MCF 10A (cell line): ENCODE measurements at regions not wholly inside any gene's neighbourhood (a gene's known extent, or its start where the extent isn't known, plus 50 kb on each side); places are given as distances from the start of the nearest gene placed in this dataset.

Source experiments
- BruUV-seq: library from RNA; stranded (reverse); fragments of 400-500 nt; replicated peaks from 2 replicates; lab custom pipeline; 2021; lab: Mats Ljungman, UMichigan
- CTCF ChIA-PET: fragments of 300-600 bp; sonication (Branson Sonifier 250); formaldehyde crosslinking; extraction: SDS; loops from one replicate; lab custom pipeline; 2021; ENCODE audit warnings: antibody characterized with exemption, inconsistent platforms; lab: Yijun Ruan, JAX
- POLR2A ChIA-PET: fragments of 300-600, 350-650 bp; sonication (Branson Sonifier 250); formaldehyde crosslinking; extraction: SDS; loops from one replicate; lab custom pipeline; 2020; ENCODE audit warnings: antibody characterized with exemption, inconsistent platforms; lab: Yijun Ruan, JAX
- DNase-seq: peaks from one replicate; pipeline ENCODE4 v3.0.0-alpha.2; 2018; ENCODE audit not compliant: unreplicated experiment
- H3K27ac Mint-ChIP-seq: one replicate; pipeline ENCODE4 v1.8.0; 2022; ENCODE audit warnings: mild to moderate bottlenecking, low read depth, mixed read lengths; ENCODE audit not compliant: unreplicated experiment
- H3K27me3 Mint-ChIP-seq: one replicate; pipeline ENCODE4 v1.8.0; 2022; ENCODE audit warnings: mixed read lengths; ENCODE audit not compliant: insufficient read depth, unreplicated experiment
- H3K36me3 Mint-ChIP-seq: one replicate; pipeline ENCODE4 v1.8.0; 2022; ENCODE audit warnings: mild to moderate bottlenecking, moderate library complexity, mixed read lengths; ENCODE audit not compliant: insufficient read depth, unreplicated experiment
- H3K4me1 Mint-ChIP-seq: one replicate; pipeline ENCODE4 v1.8.0; 2022; ENCODE audit warnings: mixed read lengths; ENCODE audit not compliant: insufficient read depth, unreplicated experiment
- H3K4me3 Mint-ChIP-seq: one replicate; pipeline ENCODE4 v1.8.0; 2022; ENCODE audit warnings: mild to moderate bottlenecking, moderate library complexity, mixed read lengths; ENCODE audit not compliant: unreplicated experiment
- H3K9me3 Mint-ChIP-seq: one replicate; pipeline ENCODE4 v1.8.0; 2022; ENCODE audit warnings: mixed read lengths; ENCODE audit not compliant: unreplicated experiment
- CTCF ChIP-seq: fragments of 200-600 bp; IDR thresholded peaks from one replicate; pipeline ENCODE4 v1.8.0; 2022; ENCODE audit warnings: antibody characterized with exemption, mild to moderate bottlenecking; ENCODE audit not compliant: unreplicated experiment
- intact Hi-C: fragments of 100-400 bp; cut with micrococcal nuclease; formaldehyde crosslinking; loops from 2 replicates; pipeline ENCODE4 v1.14.1; 2022

GRCh38 chr6:98516866-98517265, 317.5 kb upstream of the POU3F2 start:
- Mint-ChIP-seq H3K36me3 (no peaks in the 10 kb centered on the region), H3K4me1 (no peaks in the 10 kb centered on the region), H3K27ac (no peak overlapping the region), H3K4me3 (no peak overlapping the region), H3K9me3 (no peaks in the 10 kb centered on the region), H3K27me3 (peaks cover 42% of the 10 kb centered on the region)
- no TSS peak for BruUV-seq
- intact Hi-C loops, result no loop called here
- no peak for DNase-seq
- ChIA-PET CTCF (interaction anchor here (0.9 kb wide), 1 partner anchor 1320 kb away, joined by 3 read pairs; no protein-coding TSS in a partner anchor), POLR2A (no interaction called here)
- TF ChIP-seq CTCF, result no peak

- no peaks in the 10 kb centered on the region for H3K27me3 Mint-ChIP-seq
- POLR2A ChIA-PET, result no interaction called here
- H3K36me3 Mint-ChIP-seq, result no peaks in the 10 kb centered on the region
- TF ChIP-seq CTCF, result no peak
- DNase-seq, result no peak
- H3K4me3 Mint-ChIP-seq, result no peak overlapping the region
- intact Hi-C loops, result no loop called here
- H3K9me3 Mint-ChIP-seq, result no peaks in the 10 kb centered on the region
- no peaks in the 10 kb centered on the region for H3K4me1 Mint-ChIP-seq
- no TSS peak for BruUV-seq
- no peak overlapping the region for H3K27ac Mint-ChIP-seq
- CTCF ChIA-PET, result no interaction called here
Observed at GRCh38 chr6:98525860-98526259, 308.5 kb upstream of the POU3F2 start.

GRCh38 chr6:98526465-98526864, 307.9 kb upstream of the POU3F2 start:
- no peak for TF ChIP-seq CTCF
- Mint-ChIP-seq H3K36me3 (no peaks in the 10 kb centered on the region), H3K27me3 (no peaks in the 10 kb centered on the region), H3K9me3 (no peaks in the 10 kb centered on the region), H3K4me3 (no peak overlapping the region), H3K27ac (no peak overlapping the region), H3K4me1 (no peaks in the 10 kb centered on the region)
- no peak for DNase-seq
- intact Hi-C loops, result no loop called here
- CTCF ChIA-PET, result no interaction called here
- no TSS peak for BruUV-seq
- POLR2A ChIA-PET, result interaction anchor here (0.6 kb wide), 1 partner anchor 130 kb away, joined by 3 read pairs; no protein-coding TSS in a partner anchor

GRCh38 chr6:98529364-98529763, 305.0 kb upstream of the POU3F2 start:
- BruUV-seq, result no TSS peak
- no peak for DNase-seq
- POLR2A ChIA-PET, result no interaction called here
- Mint-ChIP-seq H3K4me3 (no peak overlapping the region), H3K9me3 (no peaks in the 10 kb centered on the region), H3K36me3 (no peaks in the 10 kb centered on the region), H3K27me3 (no peaks in the 10 kb centered on the region), H3K27ac (no peak overlapping the region), H3K4me1 (no peaks in the 10 kb centered on the region)
- CTCF ChIA-PET, result no interaction called here
- intact Hi-C loops, result no loop called here
- no peak for TF ChIP-seq CTCF
